ENCODE measurements at regions not wholly inside any gene's neighbourhood (a gene's known extent, or its start where the extent isn't known, plus 50 kb on each side); places are given as distances from the start of the nearest gene placed in this dataset.

GRCh38 chr10:78374331-78375028 lies 340.8 kb downstream of the RPS24 start:
- no peak for DNase-seq

GRCh38 chr10:78375854-78376785 lies 342.5 kb downstream of the RPS24 start:
- DNase-seq: no peak

- DNase-seq: peak; percentile 28
Measured at GRCh38 chr10:78377356-78377755, 343.7 kb downstream of the RPS24 start.

- DNase-seq: no peak
Measured at GRCh38 chr10:78378192-78378591, 344.5 kb downstream of the RPS24 start.

GRCh38 chr10:78381107-78381506 lies 347.4 kb downstream of the RPS24 start:
- no peak for DNase-seq

GRCh38 chr10:78382047-78382446 lies 348.4 kb downstream of the RPS24 start:
- DNase-seq: no peak

- no peak for DNase-seq
Measured at GRCh38 chr10:78382772-78383171, 349.1 kb downstream of the RPS24 start.

GRCh38 chr10:78383378-78384048 lies 349.9 kb downstream of the RPS24 start:
- peak; percentile 61 for DNase-seq

GRCh38 chr10:78384049-78384431 lies 350.4 kb downstream of the RPS24 start:
- peak; percentile 44 for DNase-seq

GRCh38 chr10:78385599-78385998 lies 351.9 kb downstream of the RPS24 start:
- no peak for DNase-seq

- no peak for DNase-seq
Measured at GRCh38 chr10:78386509-78386908, 352.8 kb downstream of the RPS24 start.

GRCh38 chr10:78388331-78389050 lies 354.8 kb downstream of the RPS24 start:
- no peak for DNase-seq

- DNase-seq: no peak
Measured at GRCh38 chr10:78389419-78389818, 355.8 kb downstream of the RPS24 start.

- DNase-seq: no peak
Measured at GRCh38 chr10:78390051-78390450, 356.4 kb downstream of the RPS24 start.

GRCh38 chr10:78390817-78391216 lies 357.2 kb downstream of the RPS24 start:
- no peak for DNase-seq

- DNase-seq: no peak
Measured at GRCh38 chr10:78391585-78391984, 357.9 kb downstream of the RPS24 start.

- DNase-seq: no peak
Measured at GRCh38 chr10:78392197-78392596, 358.5 kb downstream of the RPS24 start.

GRCh38 chr10:78393094-78393493 lies 359.4 kb downstream of the RPS24 start:
- no peak for DNase-seq

- DNase-seq: no peak
Measured at GRCh38 chr10:78394047-78394446, 360.4 kb downstream of the RPS24 start.

- no peak for DNase-seq
Measured at GRCh38 chr10:78395162-78395561, 361.5 kb downstream of the RPS24 start.

- no peak for DNase-seq
Measured at GRCh38 chr10:78396754-78397153, 363.1 kb downstream of the RPS24 start.

GRCh38 chr10:78397786-78398185 lies 364.1 kb downstream of the RPS24 start:
- DNase-seq: peak; percentile 24

- DNase-seq: no peak
Measured at GRCh38 chr10:78398382-78398781, 364.7 kb downstream of the RPS24 start.

All from fibroblast of skin of right biceps (primary cell).